Transverse colon (tissue), 4 donors: ENCODE measurements at regions not wholly inside any gene's neighbourhood (a gene's known extent, or its start where the extent isn't known, plus 50 kb on each side); places are given as distances from the start of the nearest gene placed in this dataset.

Experiments used
- POLR2AphosphoS5 ChIP-seq, 3 donors: sonication (generic); formaldehyde crosslinking; IDR thresholded peaks; one replicate each; pipeline ENCODE4 v1.6.1; 2016; ENCODE audit warnings: antibody characterized with exemption in 3 of 3
- TF ChIP-seq, protein P1 (sequence below), 5 experiments: fragments of 200-600 bp in 3 of 5; fragments of 450-650 bp in 2 of 5; sonication (generic) in 3 of 5; IDR thresholded peaks; 1 replicate in 2 of 5; 2 replicates in 3 of 5; pipeline ENCODE4 v1.5.1; 2016 to 2017; ENCODE audit warnings: antibody characterized with exemption in 5 of 5, inconsistent platforms in 3 of 5, mild to moderate bottlenecking in 2 of 5, moderate library complexity in 1 of 5

GRCh38 chr1:3959361-3959760 is 59.3 kb upstream of the C1orf174 start:
- TF ChIP-seq, protein P1, sequence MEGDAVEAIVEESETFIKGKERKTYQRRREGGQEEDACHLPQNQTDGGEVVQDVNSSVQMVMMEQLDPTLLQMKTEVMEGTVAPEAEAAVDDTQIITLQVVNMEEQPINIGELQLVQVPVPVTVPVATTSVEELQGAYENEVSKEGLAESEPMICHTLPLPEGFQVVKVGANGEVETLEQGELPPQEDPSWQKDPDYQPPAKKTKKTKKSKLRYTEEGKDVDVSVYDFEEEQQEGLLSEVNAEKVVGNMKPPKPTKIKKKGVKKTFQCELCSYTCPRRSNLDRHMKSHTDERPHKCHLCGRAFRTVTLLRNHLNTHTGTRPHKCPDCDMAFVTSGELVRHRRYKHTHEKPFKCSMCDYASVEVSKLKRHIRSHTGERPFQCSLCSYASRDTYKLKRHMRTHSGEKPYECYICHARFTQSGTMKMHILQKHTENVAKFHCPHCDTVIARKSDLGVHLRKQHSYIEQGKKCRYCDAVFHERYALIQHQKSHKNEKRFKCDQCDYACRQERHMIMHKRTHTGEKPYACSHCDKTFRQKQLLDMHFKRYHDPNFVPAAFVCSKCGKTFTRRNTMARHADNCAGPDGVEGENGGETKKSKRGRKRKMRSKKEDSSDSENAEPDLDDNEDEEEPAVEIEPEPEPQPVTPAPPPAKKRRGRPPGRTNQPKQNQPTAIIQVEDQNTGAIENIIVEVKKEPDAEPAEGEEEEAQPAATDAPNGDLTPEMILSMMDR (IDR thresholded peaks at IDR 0.05), result no peak
- TF ChIP-seq POLR2AphosphoS5 (IDR thresholded peaks at IDR 0.05), result no peak
